H9 (cell line): ENCODE measurements at regions not wholly inside any gene's neighbourhood (a gene's known extent, or its start where the extent isn't known, plus 50 kb on each side); places are given as distances from the start of the nearest gene placed in this dataset.

Source experiments
- DNase-seq: peaks from one replicate; pipeline ENCODE4 v3.0.0-alpha.2; 2017
- H2AFZ ChIP-seq: one replicate; pipeline ENCODE4 v1.6.1; 2013; ENCODE audit warnings: mild to moderate bottlenecking, low read length, control low read depth, moderate library complexity
- H2AK5ac ChIP-seq: 2 replicates; pipeline ENCODE4 v1.6.1; 2013; ENCODE audit warnings: low read length, control low read depth, mixed read lengths; ENCODE audit not compliant: insufficient read length
- H2BK120ac ChIP-seq: one replicate; pipeline ENCODE4 v1.6.1; 2013; ENCODE audit warnings: low read depth, mild to moderate bottlenecking, low read length, control low read depth, inconsistent platforms; ENCODE audit not compliant: poor library complexity, severe bottlenecking
- H2BK12ac ChIP-seq: 2 replicates; pipeline ENCODE4 v1.6.1; 2013; ENCODE audit warnings: low read length, control low read depth, mixed read lengths, low read depth; ENCODE audit not compliant: insufficient read length
- H2BK15ac ChIP-seq: 2 replicates; pipeline ENCODE4 v1.6.1; 2013; ENCODE audit warnings: low read depth, low read length, control low read depth
- H2BK20ac ChIP-seq: one replicate; pipeline ENCODE4 v1.6.1; 2013; ENCODE audit warnings: low read depth, mild to moderate bottlenecking, low read length, control low read depth, inconsistent platforms; ENCODE audit not compliant: poor library complexity, severe bottlenecking
- H2BK5ac ChIP-seq: 2 replicates; pipeline ENCODE4 v1.6.1; 2013; ENCODE audit warnings: low read length, control low read depth, mixed read lengths; ENCODE audit not compliant: insufficient read length
- H3K14ac ChIP-seq: 2 replicates; pipeline ENCODE4 v1.6.1; 2013; ENCODE audit warnings: low read length, control low read depth; ENCODE audit not compliant: insufficient read depth
- H3K18ac ChIP-seq: 2 replicates; pipeline ENCODE4 v1.6.1; 2013; ENCODE audit warnings: low read depth, mild to moderate bottlenecking, mixed read lengths, low read length, control low read depth; ENCODE audit not compliant: insufficient read length
- H3K23ac ChIP-seq: 2 replicates; pipeline ENCODE4 v1.6.1; 2013; ENCODE audit warnings: low read length, control low read depth, mixed read lengths, low read depth; ENCODE audit not compliant: insufficient read length
- H3K23me2 ChIP-seq: 2 replicates; pipeline ENCODE4 v1.6.1; 2013; ENCODE audit warnings: low read depth, mild to moderate bottlenecking, mixed read lengths, low read length, control low read depth; ENCODE audit not compliant: insufficient read length, poor library complexity, severe bottlenecking
- H3K27ac ChIP-seq: 2 replicates; pipeline ENCODE4 v1.5.1; 2013; ENCODE audit warnings: low read length, control low read depth, mixed read lengths, low read depth; ENCODE audit not compliant: insufficient read length
- H3K27me3 ChIP-seq: 2 replicates; pipeline ENCODE4 v1.6.1; 2013; ENCODE audit warnings: low read length, control low read depth, inconsistent platforms; ENCODE audit not compliant: insufficient read depth
- H3K4ac ChIP-seq: 2 replicates; pipeline ENCODE4 v1.6.1; 2013; ENCODE audit warnings: low read depth, mild to moderate bottlenecking, control low read depth, inconsistent platforms, low read length, moderate library complexity
- H3K4me1 ChIP-seq: 2 replicates; pipeline ENCODE4 v1.6.1; 2013; ENCODE audit warnings: low read length, control low read depth, inconsistent platforms; ENCODE audit not compliant: insufficient read depth
- H3K4me2 ChIP-seq: 2 replicates; pipeline ENCODE4 v1.6.1; 2013; ENCODE audit warnings: low read length, control low read depth, mixed read lengths; ENCODE audit not compliant: insufficient read length, insufficient read depth
- H3K56ac ChIP-seq: 2 replicates; pipeline ENCODE4 v1.6.1; 2013; ENCODE audit warnings: low read depth, mild to moderate bottlenecking, mixed read lengths, low read length, control low read depth; ENCODE audit not compliant: insufficient read length
- H3K79me1 ChIP-seq: 2 replicates; pipeline ENCODE4 v1.6.1; 2013; ENCODE audit warnings: low read depth, mild to moderate bottlenecking, moderate library complexity, low read length, control low read depth, inconsistent platforms; ENCODE audit not compliant: insufficient read depth, poor library complexity, severe bottlenecking
- H3K79me2 ChIP-seq: 2 replicates; pipeline ENCODE4 v1.6.1; 2013; ENCODE audit warnings: low read length, control low read depth, inconsistent platforms; ENCODE audit not compliant: insufficient read depth
- H3K9ac ChIP-seq: 2 replicates; pipeline ENCODE4 v1.6.1; 2013; ENCODE audit warnings: low read length, control low read depth, mixed read lengths; ENCODE audit not compliant: insufficient read length; ENCODE audit errors: extremely low read depth
- H3K9me3 ChIP-seq: one replicate; pipeline ENCODE4 v1.6.1; 2013; ENCODE audit warnings: low read depth, low read length, inconsistent platforms; ENCODE audit not compliant: control insufficient read depth
- H3T11ph ChIP-seq: one replicate; pipeline ENCODE4 v1.6.1; 2013; ENCODE audit warnings: mild to moderate bottlenecking, low read length, control low read depth, inconsistent platforms
- H4K20me1 ChIP-seq: one replicate; pipeline ENCODE4 v1.6.1; 2013; ENCODE audit not compliant: control insufficient read depth, insufficient read length, insufficient read depth
- H4K5ac ChIP-seq: 2 replicates; pipeline ENCODE4 v1.6.1; 2013; ENCODE audit warnings: low read depth, mild to moderate bottlenecking, mixed read lengths, low read length, control low read depth; ENCODE audit not compliant: insufficient read length
- H4K8ac ChIP-seq: replicated peaks from 2 replicates; pipeline ENCODE4 v1.6.1; 2013; ENCODE audit warnings: low read length, control low read depth, mixed read lengths, low read depth; ENCODE audit not compliant: insufficient read length
- H4K91ac ChIP-seq: 2 replicates; pipeline ENCODE4 v1.6.1; 2013; ENCODE audit warnings: low read depth, mild to moderate bottlenecking, moderate library complexity, mixed read lengths, low read length, control low read depth; ENCODE audit not compliant: insufficient read length
- H3K27ac Mint-ChIP-seq, 3 experiments: 2 replicates in 2 of 3; 3 replicates in 1 of 3; pipeline ENCODE4 v1.8.0; 2020 to 2021; ENCODE audit warnings: mixed read lengths in 3 of 3, mild to moderate bottlenecking in 1 of 3, moderate library complexity in 1 of 3
- H3K27me3 Mint-ChIP-seq: 2 replicates; pipeline ENCODE4 v1.8.0; 2021; ENCODE audit warnings: low read depth, mild to moderate bottlenecking, moderate library complexity, mixed read lengths
- H3K36me3 Mint-ChIP-seq, 3 experiments: 2 replicates in 2 of 3; 3 replicates in 1 of 3; pipeline ENCODE4 v1.8.0; 2020 to 2021; ENCODE audit warnings: low read depth in 3 of 3, mixed read lengths in 3 of 3; ENCODE audit not compliant: insufficient read depth in 1 of 3
- H3K4me1 Mint-ChIP-seq, 2 experiments: 2 replicates each; pipeline ENCODE4 v1.8.0; 2020; ENCODE audit warnings: mixed read lengths in 2 of 2
- H3K4me3 Mint-ChIP-seq, 2 experiments: 2 replicates in 1 of 2; 3 replicates in 1 of 2; pipeline ENCODE4 v1.8.0; 2020 to 2021; ENCODE audit warnings: mild to moderate bottlenecking in 2 of 2, mixed read lengths in 2 of 2, moderate library complexity in 1 of 2
- H3K9me3 Mint-ChIP-seq, 2 experiments: 2 replicates in 1 of 2; 3 replicates in 1 of 2; pipeline ENCODE4 v1.8.0; 2020; ENCODE audit warnings: mild to moderate bottlenecking in 2 of 2, mixed read lengths in 2 of 2, moderate library complexity in 1 of 2
- WGBS: extraction: QIAGEN DNeasy Blood & Tissue Kit; methylation state at CpG from one replicate; pipeline ENCODE4 v1.1.7; 2013; ENCODE audit warnings: missing lambda C conversion rate, low lambda C conversion rate, mixed read lengths; ENCODE audit not compliant: insufficient read length; ENCODE audit errors: extremely low coverage; 5-methylcytosine and 5-hydroxymethylcytosine counted together
- TF ChIP-seq, protein P1 (sequence below): fragments of 200-600 bp; sonication (generic); conservative IDR thresholded peaks from 3 replicates; pipeline ENCODE4 v1.8.0; 2021; ENCODE audit warnings: antibody characterized with exemption, mild to moderate bottlenecking

DNA sequence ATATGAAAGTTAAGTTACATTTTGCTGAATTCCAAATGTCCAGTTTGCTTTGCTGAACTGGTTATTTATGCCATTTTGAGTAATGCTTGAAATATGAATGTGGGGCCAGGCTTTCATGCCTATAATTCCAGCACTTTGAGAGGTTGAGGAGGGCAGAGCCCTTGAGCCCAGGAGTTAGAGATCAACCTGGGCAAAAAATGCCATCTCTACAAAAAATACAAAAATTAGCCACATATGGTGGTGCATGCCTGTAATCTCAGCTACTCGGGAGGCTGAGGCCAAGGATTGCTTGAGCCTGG lies 101.2 kb upstream of the ITGA6 start:
- Mint-ChIP-seq H3K36me3 (peaks cover 3 to 10% (median 4%) of the 10 kb centered on the region in 3 experiments), H3K27me3 (no peaks in the 10 kb centered on the region; the same call in 1 of the 2 replicates), H3K27ac (no peak overlapping the region), H3K4me1 (peaks cover 4 to 6% of the 10 kb centered on the region in 2 experiments), H3K4me3 (no peak overlapping the region), H3K9me3 (peaks cover 3 to 4% of the 10 kb centered on the region in 2 experiments; a peak in 4 of 5 replicates)
- no peak overlapping the region for H3K56ac ChIP-seq
- no peak overlapping the region for H2BK120ac ChIP-seq
- no peak overlapping the region for H2BK5ac ChIP-seq
- no peaks in the 10 kb centered on the region for H3K79me2 ChIP-seq
- no peaks in the 10 kb centered on the region for H3K79me1 ChIP-seq
- no peaks in the 10 kb centered on the region for H3K23me2 ChIP-seq
- H2AK5ac ChIP-seq = no peak overlapping the region
- H4K20me1 ChIP-seq = no peaks in the 10 kb centered on the region
- H3K4ac ChIP-seq = no peak overlapping the region
- no peaks in the 10 kb centered on the region for H3K9me3 ChIP-seq
- no peak overlapping the region for H3T11ph ChIP-seq
- DNase-seq = no peak
- H3K27ac ChIP-seq = no peak overlapping the region
- TF ChIP-seq, protein P1, sequence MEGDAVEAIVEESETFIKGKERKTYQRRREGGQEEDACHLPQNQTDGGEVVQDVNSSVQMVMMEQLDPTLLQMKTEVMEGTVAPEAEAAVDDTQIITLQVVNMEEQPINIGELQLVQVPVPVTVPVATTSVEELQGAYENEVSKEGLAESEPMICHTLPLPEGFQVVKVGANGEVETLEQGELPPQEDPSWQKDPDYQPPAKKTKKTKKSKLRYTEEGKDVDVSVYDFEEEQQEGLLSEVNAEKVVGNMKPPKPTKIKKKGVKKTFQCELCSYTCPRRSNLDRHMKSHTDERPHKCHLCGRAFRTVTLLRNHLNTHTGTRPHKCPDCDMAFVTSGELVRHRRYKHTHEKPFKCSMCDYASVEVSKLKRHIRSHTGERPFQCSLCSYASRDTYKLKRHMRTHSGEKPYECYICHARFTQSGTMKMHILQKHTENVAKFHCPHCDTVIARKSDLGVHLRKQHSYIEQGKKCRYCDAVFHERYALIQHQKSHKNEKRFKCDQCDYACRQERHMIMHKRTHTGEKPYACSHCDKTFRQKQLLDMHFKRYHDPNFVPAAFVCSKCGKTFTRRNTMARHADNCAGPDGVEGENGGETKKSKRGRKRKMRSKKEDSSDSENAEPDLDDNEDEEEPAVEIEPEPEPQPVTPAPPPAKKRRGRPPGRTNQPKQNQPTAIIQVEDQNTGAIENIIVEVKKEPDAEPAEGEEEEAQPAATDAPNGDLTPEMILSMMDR = no peak
- no peak overlapping the region for H3K4me2 ChIP-seq
- H4K5ac ChIP-seq = no peak overlapping the region
- H2BK15ac ChIP-seq = no peak overlapping the region
- no peak overlapping the region for H2BK20ac ChIP-seq
- no peak overlapping the region for H2BK12ac ChIP-seq
- H3K14ac ChIP-seq = no peak overlapping the region
- no CpG with 5 or more reads among the region's 1 CpG for WGBS
- H4K8ac ChIP-seq = no peak overlapping the region
- H3K4me1 ChIP-seq = no peaks in the 10 kb centered on the region
- H4K91ac ChIP-seq = no peak overlapping the region
- no peak overlapping the region for H3K18ac ChIP-seq
- no peak overlapping the region for H3K23ac ChIP-seq
- H3K27me3 ChIP-seq = no peaks in the 10 kb centered on the region
- H3K9ac ChIP-seq = no peak overlapping the region
- no peak overlapping the region for H2AFZ ChIP-seq
